GM18511 (cell line): ENCODE measurements at regions not wholly inside any gene's neighbourhood (a gene's known extent, or its start where the extent isn't known, plus 50 kb on each side); places are given as distances from the start of the nearest gene placed in this dataset.

Experiments
- ATAC-seq: cut with Tn5 transposase; IDR thresholded peaks from one replicate; pipeline ENCODE4 v1.9.1; 2021; ENCODE audit warnings: mild to moderate bottlenecking, moderate library complexity; ENCODE audit not compliant: unreplicated experiment

DNA sequence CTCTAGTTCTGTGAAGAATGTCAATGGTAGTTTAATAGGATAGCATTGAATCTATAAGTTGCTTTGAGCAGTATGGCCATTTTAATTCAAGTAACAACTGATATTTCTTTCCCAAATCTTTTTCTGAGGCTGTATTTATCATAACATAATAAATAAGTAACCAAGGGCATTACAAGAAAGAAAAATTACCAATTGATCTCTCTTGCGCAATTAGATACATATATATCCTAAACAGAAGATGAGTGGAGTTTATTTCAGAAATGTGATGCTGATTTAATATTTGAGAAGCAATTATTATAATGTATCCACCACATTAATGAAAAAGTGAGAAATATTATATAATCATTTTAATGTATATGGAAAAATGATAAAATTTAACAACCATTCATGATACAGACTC is 802.5 kb upstream of the AGA start:
- no peak for ATAC-seq

DNA sequence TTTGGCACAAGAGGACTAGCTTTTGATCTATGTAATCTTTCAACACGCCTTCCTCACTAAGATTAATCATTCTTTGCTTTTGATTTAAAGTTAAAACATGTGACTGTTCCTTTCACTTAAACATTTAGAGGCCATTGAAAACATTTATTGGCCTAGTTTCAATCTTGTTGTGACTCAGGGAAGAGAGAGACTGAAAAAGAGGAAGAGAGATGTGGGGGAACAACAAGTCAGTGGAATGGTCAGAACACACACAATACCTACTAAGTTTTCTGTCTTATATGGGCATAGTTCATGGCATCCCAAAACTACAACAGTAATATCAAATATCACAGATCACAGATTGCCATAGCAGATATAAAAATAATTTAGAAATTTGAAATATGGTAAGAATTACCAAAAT is 812.9 kb upstream of the AGA start:
- ATAC-seq, result no peak

DNA sequence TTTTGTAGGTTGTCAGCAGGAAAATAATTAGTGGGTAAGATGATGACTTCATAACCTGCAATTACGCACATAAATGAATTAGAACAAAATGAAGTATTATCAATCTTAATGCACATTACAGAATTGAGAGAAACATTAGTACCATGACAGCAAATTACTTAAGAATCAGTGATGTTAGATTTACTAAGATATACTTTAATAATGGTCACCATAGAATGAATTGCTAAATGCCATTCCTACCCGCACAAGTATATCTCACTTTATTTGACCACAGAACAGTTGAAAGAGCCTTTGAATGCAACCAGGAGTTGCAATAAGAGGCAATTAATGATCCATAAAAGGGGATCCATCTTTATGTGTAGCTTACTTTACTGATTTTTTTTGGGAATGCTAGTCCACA is 816.4 kb upstream of the AGA start:
- ATAC-seq, result no peak

DNA sequence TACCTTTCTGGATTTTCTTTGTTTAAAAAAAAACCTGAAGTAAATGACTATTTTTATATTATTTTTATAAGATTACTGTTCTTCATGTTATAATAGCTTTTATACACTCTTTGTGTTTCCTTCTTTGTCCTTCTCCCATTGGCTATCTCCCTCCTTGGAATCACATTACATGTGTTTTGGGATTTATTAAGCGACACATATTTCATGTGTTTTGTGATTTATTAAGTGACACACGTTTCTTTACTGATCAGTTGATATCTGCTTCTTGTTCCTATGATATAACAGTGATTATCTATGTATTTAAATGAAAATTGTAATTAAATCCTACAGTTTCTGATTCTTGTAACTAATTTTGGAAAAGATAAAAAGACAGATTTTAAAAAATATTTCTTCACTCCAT is 817.3 kb upstream of the AGA start:
- ATAC-seq, result no peak

DNA sequence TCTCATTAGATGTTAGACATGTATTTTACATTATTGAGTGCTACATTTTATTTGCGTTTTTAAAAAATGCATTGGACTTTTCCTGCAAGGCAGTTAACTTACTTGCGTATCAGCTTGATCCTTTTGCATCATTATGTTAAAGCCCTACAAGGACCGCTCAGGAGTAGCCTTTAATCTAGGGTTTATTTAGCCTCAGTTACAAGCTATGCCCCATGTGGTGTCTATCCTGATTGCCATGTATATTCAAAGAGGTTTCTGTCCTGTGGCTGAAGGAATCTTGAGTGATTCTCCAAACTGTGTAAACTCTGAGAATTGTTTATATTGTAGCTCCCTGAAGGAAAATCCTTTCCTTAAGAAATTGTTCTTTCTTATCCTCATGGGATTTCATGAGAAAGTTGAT is 821.8 kb upstream of the AGA start:
- ATAC-seq, result no peak

DNA sequence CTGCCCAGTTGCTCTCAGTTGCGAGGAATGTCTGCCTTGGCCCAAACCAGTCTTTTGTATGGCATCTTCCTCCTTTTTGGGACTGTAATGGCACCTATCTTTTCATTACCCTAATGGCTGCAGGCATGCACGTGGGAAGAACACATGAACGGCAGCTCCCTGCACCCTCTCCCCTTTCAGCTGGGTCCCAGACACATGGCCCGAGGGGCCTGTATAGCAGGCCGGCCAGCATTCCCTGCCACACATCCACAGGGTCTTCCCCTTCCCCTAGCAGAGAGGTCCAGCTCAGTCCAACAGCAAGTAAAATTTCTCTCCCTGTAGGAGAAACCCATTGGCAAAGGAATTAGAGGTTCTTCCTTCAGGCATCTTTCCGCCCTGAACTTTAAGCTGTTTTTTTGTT is 829.1 kb upstream of the AGA start:
- ATAC-seq, result no peak

DNA sequence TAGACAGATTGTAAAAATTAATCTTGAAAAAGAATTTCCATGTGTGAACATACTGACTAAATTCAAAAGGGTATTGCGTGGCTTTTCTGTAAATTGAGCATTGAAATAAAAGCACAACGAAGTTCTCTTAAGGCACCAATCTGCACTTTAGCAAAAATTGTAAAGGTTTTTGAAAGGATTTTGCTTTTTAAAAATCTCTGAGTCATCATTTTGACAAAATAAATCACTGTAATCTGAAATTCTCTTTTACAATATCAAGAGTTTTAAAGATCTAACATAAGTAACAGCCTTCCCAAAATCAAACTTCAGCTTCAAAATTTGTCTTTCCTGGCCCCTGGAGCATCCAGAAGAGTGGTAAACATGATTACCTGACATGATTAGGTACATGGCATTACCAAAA is 830.9 kb upstream of the AGA start:
- ATAC-seq, result no peak

DNA sequence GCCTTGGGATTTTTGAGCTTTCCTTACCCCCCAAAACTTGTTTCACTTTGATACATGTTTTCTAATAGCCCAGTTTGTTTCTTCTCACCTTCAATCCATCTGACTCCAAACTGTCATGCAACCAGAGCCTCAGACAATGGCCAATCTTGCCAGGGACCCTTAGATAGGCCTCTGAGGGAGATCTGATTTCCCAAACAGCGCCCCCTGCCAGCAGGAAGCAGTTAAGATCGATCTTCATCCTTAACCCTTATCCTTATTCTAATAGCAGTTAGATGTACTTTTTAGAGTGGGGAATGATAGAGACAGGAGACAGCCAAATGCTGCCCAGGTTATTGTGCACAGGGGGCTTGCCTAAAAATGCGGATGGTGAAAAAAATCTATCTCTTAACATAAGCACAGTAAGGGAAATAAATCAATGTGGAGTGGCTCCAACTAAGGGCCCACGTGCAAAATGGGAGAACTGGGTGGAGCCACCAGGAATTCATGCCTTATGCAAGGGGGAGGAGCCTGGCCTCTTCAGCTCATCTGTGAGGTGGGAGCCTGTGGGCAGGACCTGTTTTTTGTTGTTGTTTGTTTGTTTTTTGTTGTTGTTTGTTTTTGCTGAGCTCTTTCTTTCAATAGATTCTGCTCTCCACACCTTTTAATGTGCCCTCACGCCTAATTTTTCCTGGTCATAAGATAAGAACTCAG is 833.6 kb upstream of the AGA start:
- no peak for ATAC-seq

DNA sequence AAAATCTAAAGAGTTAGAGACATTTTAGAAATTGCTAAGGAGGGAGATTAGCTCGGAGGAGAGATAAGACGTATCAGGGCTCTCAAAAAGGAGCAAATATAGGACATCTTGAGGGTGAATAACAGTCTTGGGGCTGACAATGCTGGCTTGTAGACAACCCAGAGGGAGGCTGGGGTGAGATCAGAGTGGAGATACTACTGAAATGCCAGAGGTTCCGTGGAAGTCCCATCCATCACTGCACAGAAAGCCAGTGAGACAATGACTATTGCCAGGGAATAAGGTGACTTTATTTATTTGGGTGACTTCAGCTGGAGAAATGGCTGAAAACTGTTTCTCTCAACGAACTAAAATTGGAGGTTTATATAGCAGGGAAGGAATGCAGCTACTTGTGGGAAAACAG is 838.1 kb upstream of the AGA start:
- no peak for ATAC-seq

DNA sequence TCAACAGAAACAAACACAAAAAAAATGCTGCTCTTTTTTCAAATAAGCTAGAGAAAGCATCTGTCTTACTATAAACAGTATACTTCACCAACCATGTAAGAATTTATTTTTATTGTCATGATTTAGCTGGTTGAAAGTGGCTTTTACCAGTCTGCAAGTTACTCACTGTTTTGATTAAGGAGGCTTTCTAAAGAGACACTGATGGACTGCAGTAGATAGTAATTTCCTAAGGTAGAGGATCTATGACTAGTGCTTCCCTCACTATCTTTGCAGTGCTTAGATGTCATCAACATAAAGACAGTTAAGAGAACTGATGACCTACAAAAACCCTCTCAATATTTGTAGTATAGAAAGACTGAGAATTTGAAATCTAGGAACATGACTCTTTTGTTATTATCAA is 846.2 kb upstream of the AGA start:
- no peak for ATAC-seq

DNA sequence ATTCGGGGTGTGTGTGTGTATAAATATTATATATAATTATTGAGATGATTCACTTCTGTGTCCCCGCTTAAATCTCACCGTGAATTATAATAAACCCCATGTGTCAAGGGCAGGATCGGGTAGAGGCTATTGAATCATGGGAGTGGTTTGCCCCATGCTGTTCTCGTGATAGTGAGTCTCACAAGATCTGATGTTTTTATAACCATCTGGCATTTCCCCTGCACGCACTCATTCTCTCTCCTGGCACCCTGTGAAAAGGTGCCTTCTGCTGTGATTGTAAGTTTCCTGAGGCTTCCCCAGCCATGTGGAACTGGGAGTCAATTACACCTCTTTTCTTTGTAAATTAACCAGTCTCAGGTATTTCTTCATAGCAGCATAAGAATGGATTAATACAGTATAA is 851.4 kb upstream of the AGA start:
- no peak for ATAC-seq

DNA sequence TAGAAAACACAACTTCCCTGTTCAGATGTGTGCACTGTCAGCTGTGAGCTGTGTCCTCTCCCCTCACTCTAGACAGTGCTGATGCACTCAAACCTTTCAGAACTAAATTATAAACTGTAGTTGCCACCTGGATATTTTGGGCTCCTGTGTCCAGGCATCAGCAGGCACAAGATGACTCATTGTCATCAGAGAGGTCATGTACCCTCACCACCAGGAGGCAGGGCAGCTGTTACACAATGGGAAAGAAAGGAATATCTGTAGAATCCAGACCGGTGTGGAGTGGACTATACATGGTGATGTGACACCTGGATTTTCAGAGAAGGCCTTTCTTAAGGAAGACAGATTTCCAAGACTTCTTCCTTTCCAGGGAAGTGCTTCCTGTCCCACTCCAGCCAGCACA is 854.4 kb upstream of the AGA start:
- no peak for ATAC-seq

DNA sequence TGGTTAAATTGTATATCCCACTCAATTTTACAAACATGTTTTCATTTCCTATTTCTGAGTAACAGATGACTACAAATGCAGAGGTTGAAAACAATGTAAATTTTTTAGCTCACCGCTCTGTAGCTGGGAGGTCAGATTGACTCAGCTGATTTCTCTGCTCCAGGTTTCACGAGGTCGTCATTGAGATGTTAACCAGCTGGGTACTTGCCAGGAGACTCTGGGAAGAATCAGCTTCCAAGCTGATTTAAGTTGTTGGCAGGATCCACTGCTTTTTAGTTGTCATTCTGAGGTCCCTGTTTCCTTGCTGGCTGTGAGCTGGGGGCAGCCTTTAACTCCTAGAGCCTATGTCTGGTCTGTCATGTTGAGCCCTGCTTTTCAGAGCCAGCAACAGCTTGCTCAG is 864.3 kb upstream of the AGA start:
- ATAC-seq, result no peak

DNA sequence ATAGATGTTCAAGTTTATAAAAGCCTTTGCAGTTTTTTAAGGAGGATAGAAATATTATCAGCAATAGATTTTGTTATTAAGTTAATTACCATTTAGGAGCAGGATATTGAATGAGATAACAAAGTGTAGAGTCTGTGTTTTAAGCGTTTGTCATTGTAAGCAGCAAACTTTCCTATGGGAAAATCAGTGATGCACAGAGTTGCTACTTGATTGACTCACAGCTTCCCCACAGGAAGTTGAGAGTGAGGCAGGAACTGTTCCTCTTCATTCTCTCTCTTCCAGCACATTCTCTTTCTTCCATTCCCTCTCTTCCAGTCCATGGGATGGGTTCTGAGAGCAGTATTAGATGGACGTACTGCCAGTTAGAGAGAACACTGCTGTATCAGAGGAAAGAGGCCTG is 867.7 kb upstream of the AGA start:
- no peak for ATAC-seq

DNA sequence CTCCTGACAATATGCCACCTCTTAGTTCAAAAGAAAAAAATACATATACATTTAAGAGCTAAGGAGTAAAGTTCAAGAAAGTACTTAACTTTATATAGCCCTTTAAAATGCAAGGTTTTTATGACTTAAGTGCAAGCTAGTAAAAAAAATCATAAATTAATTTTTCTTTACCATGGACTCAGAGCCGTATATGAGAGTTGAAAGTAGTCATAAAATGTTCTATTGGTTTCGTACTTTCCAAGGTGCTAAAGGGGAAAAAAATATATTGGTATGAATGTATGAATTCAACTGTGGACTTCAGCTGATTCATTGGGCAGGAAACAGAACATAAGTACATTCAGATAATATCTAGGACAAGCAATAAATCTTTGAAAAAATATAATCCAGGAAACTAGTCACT is 869.8 kb upstream of the AGA start:
- ATAC-seq, result no peak

DNA sequence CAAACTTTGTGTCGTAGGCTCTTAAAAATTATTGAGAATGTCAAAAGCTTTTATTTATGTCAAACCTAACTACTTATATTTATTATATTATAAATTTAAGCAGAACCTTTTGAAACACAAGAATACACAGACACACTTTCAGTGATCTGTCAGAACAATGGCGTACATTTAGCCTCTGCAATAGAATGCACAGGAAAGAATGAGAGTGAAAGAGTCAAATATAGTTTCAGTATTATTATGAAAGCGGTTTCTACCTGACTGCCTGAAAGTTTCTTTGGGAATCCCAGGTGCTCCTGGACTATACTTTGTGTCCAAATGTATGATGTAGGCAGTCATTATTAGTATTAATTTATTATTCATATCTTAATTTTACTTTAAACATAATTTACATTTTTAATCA is 872.0 kb upstream of the AGA start:
- ATAC-seq, result no peak

DNA sequence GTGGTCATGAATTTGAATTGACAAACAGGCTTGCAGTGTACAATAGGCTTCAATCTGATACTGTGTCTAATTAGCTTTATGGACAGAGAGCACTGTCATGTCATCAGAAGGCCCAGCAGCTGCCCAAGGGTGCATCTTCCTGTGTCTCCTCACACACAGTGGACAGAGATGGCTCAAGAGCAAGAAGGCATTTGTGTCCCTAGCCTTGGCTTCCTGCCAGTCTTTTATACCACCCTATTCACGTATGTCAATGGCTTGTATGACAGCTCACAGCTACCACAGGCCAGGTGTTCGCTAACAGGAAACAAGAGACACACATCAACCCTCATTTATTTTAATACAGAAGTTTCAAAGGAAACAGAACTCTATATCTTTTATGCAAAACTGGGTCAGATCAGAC is 874.0 kb upstream of the AGA start:
- no peak for ATAC-seq

DNA sequence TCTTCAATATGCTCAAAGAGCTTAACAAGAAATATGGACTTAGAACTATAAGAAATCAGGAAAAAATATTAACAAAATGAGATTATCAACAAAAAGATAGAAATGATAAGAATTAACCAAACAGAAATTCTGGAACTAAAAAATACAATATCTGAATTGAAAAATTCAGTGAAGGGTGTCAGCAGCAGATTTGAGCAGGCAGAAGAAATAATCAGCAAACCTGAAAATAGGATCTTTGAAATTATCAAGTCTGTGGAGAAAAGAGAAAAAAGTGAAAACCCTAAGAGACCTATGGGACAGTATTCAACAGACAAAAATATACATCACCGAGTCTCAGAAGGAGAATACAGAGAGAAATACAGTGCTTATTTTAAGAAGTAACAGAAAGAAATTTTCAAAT is 877.8 kb upstream of the AGA start:
- ATAC-seq, result no peak

DNA sequence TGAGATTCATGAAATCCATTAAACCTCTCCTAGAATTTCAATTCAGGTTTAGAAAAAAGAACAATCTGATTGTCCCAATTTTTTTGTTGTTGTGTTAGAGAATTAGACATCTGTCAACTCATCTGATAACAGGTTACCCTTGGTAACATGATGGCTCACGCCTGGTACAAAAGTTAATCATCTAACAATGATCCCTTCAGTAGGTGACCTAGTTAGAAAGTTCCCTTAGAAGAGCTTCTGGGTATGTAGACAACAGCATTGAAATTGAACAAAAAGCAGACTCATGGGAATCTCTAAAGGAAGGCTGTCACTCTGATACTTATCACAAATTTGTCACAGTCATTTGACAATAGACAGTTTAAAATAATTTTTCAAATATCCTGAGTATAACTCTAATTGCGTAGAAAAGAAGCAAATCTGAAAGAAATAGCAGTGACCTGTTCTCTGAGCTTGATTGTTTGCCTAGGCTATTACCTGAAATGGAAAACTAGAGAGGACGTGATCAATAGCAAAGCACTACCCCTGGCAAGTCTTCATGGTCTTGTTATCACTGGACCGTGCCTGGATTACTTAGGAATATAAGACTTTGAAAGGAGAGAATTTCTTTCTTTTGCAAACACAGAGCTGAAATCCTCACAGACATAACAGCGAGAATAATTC is 880.4 kb upstream of the AGA start:
- ATAC-seq, result no peak

DNA sequence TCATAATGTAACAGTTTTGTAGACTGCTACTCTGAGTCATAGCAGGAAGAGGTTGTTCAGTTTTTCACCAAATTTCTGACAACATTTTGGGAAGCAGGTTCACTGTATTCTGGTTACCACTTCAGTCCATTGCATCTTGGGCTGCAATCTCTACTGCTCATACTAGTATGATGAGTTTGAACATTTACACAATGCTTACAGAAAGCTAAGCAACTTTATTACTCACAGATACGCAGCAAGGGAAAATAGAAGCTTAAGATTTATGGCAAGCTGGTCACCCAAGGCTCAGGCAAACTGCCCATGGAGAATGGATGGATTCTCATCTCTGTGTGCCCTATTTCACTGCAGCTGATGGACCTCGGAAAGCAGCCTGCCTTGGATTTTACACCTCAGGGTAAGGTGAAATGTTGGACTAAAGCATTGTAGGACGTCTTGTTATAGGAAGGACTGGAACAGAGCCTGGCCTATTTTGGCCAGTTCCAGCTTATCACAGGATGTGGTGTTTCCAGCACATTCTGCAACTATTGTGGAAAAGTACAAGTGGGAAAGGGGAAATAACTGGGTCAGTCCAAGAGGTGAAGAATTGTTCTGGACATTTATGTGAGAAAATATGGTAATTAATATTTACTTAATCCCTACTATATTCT is 887.1 kb upstream of the AGA start:
- no peak for ATAC-seq

DNA sequence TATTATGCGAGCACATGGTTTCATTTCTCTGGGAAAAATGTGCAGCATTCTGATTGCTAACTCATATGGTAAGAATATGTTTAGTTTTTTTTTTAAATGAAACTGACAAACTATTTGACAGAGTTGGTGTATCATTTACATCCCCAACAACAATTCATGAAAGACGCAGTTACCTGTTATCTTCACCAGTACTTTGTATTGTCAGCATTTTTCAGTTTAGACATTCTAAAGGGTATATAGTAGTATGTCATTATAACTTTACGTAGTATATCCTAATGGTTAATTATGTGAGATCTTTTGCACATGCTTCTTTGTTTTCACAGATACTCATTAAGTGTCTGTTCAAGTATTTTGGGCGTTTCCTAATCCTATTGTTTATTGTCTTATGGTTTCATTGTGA is 891.1 kb upstream of the AGA start:
- ATAC-seq, result no peak

DNA sequence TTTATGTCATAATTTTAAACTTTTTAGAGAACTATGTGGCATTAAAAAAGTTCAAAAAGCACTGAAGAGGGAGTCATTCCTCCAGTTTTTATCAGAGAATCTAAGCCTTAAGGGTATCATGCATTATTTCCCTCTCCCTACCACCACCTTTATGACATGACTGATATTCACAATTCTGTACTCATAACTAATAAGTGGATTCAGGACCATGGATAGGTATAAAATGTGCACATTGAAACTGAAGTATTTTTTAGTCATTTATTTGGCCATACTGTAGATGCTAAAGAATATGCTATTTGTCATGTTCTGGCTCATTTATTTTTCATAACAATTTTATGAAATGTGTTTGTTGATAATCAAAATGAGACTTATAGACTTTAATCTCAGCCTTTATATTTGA is 897.5 kb upstream of the AGA start:
- ATAC-seq, result no peak

DNA sequence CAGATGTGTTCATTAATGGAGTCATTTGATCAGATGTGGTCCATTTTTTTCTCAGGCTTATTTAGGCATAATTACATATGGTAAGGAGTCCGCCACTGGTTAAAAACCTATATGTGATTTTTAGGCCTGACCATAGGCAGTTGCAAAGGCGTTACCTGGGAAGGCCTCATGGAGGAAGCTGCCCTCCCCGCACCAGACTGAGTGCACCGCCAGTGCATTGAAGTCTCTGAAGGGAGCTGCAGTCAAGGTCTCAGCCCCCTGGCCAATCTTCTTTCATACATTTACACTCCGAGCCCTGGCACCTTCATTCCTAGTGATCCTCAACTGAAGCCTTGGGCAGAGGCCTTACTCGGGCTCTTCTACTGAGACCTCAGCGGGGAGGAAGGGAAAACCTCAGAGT is 898.2 kb upstream of the AGA start:
- ATAC-seq, result no peak
